Activated CD8-positive, alpha-beta memory T cell treated with anti-CD3 and anti-CD28 coated beads for 36 hours (primary cell): ENCODE measurements at regions not wholly inside any gene's neighbourhood (a gene's known extent, or its start where the extent isn't known, plus 50 kb on each side); places are given as distances from the start of the nearest gene placed in this dataset.
"Not testable (repeated sequence)": the region's sequence is repeated elsewhere in the genome, so short reads cannot be mapped to it uniquely, and the experiment has no call there.

Experiments used
- CTCF ChIA-PET: fragments of 350-600 bp; sonication (Branson Sonifier 250); formaldehyde crosslinking; loops from one replicate; lab custom pipeline; 2021; ENCODE audit warnings: antibody characterized with exemption; lab: Charles Lee
- POLR2A ChIA-PET: fragments of 350-600 bp; sonication (Branson Sonifier 250); formaldehyde crosslinking; loops from one replicate; lab custom pipeline; 2021; ENCODE audit warnings: antibody characterized with exemption; lab: Charles Lee

DNA sequence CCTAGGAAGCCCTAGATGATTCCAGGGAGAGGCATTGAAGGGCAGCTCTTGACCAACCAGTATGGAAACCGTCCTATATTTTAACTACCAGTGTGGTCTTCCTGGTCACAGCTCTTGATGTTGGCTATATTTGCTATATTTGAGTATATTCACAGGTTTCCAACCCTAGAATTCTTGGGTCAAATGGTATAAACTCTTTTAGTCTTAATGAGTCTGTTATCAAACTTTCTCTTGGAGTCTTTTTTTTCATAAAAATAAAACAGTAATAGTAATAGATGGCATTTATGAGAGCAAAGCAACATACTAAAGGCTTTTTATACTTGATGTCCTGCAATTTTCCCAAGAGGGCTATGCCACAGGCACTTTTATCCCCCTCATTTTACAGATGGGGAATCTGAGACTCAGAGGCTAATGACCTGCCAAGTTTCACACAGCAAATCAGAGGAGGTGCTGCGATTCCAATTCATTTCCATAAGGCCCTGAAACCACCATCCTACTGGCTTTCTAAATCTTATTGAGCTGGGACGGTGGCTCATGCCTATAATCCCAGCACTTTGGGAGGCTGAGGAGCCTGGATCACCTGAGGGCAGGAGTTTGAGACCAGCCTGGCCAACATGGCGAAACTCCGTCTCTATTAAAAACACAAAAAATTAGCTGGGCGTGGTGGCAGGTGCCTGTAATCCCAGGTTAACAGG is 217.2 kb upstream of the ZNF217 start:
- POLR2A ChIA-PET = no interaction called here
- CTCF ChIA-PET = interaction anchor here (1.5 kb wide), 1 partner anchor 33 kb away, joined by 3 read pairs; no protein-coding TSS in a partner anchor

DNA sequence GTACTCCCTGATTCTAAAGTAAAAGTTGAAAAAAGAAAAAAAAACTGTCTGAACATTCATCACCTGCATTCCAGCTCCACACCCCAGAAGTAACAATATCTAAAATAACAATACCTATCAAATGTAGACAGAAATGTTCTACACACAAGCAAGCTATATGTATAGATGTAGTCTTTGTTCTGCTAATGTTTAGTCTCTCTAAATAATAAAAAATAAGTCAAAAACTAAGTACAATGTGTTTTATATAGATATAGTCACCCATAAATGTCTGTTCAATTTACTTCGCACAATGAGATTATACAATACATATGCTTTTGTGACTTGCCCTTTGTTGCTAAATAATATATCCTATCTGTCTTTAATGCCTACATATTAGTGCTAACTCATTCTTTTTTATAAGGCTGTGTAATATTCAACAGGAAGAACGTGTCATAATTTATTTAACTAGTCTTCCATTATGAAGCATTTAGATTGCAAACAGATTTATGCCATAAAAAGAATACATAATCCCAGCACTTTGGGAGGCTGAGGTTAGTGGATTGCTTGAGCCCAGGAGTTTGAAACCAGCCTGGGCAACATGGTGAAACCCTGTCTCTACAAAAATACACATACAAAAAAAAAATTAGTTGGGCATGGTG is 216.2 kb upstream of the ZNF217 start:
- CTCF ChIA-PET = no interaction called here

DNA sequence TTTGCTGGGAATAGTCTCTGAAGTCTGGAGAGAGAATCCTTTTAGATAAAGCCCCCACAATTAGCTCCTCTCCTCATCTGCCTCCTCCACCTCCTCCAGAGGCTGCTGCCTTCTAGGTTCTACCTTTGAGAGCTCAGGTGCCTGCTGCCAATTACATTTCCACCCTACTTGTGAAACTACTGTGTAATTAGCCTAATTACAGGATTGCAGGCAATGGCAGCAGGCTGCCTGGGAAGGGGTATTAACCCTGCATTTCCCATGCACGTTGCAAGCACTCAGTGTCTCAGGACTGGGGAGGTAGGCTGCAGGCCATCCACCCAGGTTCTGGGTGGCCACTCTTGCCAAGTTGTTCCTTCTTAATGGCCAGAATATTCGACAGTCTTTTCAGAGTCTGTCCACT is 215.6 kb upstream of the ZNF217 start:
- ChIA-PET POLR2A (no interaction called here), CTCF (no interaction called here)

More for the DNA sequence above, 216.2 kb upstream of the ZNF217 start:
- POLR2A ChIA-PET = no interaction called here

DNA sequence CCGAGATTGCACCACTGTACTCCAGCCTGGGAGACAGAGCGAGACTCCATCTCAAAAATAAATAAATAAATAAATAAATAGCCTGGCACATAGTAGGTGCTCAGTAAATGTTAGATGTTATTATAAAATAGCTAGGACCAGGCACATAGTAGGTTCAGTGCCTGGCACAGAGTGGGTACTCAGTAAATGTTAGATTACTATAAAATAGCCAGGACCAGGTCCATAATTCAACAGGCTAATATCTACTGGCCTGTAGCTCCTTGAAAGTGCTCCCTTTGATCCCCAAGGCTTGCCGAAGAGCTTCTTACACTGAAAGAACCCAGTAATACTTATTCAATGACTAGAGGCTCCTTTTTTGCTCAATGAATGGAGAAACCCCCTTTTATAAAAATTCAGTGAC is 215.1 kb upstream of the ZNF217 start:
- CTCF ChIA-PET = no interaction called here
- POLR2A ChIA-PET = no interaction called here

DNA sequence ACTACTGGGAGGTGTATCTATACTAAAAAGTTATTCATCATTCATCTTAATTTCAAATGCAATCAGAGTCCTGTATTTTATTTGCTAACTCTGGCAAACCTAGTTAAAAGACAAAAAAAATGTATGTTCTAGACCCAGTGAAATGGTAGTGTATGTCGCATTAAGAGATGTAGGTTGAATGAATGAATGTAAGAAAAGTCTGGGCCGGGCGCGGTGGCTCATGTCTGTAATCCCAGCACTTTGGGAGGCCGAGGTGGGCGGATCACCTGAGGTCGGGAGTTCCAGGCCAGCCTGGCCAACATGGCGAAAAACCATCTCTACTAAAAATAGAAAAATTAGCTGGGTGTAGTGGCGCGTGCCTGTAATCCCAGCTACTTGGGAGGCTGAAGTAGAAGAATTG is 214.7 kb upstream of the ZNF217 start:
- CTCF ChIA-PET, POLR2A ChIA-PET: not testable (repeated sequence)

DNA sequence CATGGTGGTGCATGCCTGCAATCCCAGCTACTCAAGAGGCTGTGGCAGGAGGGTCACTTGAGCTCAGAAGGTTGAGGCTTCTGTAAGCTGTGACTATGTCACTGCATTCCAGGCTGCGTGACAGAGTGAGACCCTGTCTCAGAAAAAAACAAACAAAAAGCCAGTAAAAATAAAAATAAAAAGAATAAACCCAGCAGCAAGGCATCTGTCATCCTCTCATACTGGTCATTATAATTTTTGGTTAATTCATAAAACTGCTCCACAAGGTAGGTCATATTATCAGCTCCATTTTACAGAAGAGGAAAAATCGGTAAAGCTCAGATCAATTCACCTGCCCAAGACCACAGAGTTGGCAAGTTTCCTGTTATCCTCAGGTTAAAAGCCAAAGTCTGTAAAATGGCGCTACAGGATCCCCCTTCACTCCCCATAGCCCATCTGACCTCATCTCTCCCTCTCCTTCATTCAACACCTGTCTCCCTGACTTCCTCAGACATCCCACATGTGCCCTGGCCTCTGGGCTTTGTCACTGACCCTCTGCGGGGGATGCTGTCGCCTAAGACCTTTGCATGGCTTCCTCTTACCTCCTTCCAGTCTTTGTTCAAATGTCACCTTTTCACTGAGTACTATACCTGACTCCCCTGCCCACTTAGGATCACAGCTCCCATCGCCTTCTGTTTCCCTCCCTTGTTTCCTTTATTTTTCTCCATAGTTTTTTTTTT is 213.2 kb upstream of the ZNF217 start:
- POLR2A ChIA-PET = no interaction called here

DNA sequence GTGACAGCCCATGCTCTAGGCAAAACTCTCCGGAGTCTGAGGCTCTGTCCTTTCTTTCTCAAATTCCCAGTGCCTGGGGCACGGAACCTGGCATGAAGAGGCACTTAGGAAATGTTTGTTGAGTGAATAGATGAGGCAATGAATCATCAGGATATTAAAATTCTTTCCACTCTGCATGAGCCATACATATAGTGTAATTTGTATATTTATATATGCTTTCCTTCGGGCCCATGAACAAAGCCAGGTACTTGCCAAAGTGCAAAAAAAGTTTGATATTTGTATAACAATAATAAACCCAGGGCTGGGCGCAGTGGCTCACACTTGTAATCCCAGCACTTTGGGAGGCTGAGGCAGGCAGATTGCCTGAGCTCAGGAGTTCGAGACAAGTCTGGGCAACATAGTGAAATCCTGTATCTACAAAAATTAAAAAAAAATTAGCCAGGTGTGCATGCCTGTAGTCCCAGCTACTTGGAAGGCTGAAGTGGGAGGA is 212.3 kb upstream of the ZNF217 start:
- CTCF ChIA-PET = interaction anchor here (1.3 kb wide), 1 partner anchor 66 kb away, joined by 4 read pairs; no protein-coding TSS in a partner anchor
- POLR2A ChIA-PET = no interaction called here

More for the DNA sequence above, 213.2 kb upstream of the ZNF217 start:
- CTCF ChIA-PET = no interaction called here

DNA sequence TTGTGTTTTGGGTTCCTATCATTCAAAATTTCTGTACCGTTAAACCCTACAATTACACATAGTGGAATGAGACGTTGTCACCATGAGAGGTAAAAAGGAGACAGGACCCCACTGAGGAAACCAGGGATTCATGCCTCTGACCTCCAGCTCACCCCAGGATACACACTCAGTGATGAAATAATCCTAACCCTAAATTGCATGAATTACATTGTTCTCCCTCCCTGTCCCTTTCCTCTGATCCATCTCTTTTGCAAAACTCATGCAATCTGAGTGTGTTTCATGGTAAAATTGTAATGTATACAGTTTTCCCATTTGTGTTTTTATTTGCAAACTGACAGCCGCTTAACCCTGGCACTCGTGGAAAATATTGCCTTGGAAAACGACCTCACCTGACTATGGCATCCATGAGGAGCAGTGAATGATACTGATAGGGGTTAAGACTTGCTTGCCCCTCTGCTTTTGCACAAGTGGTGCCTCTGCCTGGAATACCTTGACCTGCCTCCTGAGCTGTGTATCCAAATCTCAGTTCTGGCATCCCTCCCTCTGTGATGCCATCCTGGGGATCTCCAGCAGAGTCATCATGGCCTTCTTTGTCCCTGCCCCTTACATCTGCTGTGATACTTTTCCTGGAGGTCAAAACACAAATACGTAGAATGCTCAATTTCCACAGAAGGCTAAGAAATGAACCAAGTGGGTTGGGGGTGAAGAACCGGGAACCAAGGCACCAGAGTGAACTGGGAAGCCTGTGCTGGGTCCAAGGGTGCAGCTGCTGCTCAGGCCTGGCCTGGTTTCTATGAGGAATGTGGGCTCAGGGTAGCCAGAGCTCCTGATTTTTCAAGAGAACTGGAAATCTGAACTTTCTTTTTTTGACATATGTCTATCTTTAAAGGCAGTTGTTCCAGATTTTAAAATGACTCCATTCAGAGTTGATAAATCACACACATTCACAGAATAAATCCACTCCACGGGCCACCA is 211.6 kb upstream of the ZNF217 start:
- CTCF ChIA-PET = interaction anchor here (1.3 kb wide), 1 partner anchor 67 kb away, joined by 4 read pairs; no protein-coding TSS in a partner anchor

DNA sequence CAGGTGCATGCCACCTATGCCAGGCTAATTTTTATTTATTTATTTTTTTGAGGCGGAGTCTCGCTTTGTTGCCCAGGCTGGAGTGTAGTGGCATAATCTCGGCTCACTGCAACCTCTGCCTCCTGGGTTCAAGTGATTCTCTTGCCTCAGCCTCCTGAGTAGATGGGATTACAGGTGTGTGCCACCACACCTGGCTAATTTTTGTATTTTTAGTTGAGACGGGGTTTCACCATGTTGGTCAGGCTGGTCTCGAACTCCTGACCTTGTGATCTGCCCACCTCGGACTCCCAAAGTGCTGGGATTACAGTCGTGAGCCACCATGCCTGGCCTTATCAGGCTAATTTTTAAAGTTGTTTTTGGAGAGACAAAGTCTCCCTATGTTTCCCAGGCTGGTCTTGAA is 210.7 kb upstream of the ZNF217 start:
- CTCF ChIA-PET, POLR2A ChIA-PET: not testable (repeated sequence)

More for the DNA sequence above, 211.6 kb upstream of the ZNF217 start:
- POLR2A ChIA-PET = no interaction called here

DNA sequence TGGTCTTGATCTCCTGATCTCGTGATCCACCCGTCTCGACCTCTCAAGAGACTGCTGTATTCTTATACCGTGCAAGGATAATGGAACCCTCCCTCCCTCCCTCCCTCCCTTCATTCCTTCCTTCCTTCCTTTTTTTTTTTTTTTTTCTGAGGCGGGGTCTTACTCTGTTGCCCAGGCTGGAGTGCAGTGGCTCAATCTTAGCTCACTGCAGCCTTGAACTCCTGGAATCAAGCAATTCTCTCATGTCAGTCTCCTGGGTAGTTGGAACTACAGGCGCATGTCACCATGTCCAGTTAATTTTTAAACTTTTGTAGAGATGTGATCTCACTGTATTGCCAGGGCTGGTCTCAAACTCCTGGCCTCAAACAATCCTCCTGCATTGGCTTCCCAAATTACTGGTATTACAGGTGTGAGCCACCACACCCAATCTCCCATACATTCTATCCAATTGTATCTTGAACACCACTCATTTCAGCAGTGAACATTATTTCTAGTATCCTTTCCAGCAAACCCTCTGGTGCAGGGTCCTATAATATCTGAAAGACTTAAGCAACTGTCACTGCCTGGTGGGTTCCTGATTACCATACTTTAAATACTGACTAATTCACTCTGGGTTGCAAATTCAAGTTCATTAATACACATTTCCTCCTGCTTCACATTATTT is 210.0 kb upstream of the ZNF217 start:
- ChIA-PET POLR2A (no interaction called here), CTCF (no interaction called here)

DNA sequence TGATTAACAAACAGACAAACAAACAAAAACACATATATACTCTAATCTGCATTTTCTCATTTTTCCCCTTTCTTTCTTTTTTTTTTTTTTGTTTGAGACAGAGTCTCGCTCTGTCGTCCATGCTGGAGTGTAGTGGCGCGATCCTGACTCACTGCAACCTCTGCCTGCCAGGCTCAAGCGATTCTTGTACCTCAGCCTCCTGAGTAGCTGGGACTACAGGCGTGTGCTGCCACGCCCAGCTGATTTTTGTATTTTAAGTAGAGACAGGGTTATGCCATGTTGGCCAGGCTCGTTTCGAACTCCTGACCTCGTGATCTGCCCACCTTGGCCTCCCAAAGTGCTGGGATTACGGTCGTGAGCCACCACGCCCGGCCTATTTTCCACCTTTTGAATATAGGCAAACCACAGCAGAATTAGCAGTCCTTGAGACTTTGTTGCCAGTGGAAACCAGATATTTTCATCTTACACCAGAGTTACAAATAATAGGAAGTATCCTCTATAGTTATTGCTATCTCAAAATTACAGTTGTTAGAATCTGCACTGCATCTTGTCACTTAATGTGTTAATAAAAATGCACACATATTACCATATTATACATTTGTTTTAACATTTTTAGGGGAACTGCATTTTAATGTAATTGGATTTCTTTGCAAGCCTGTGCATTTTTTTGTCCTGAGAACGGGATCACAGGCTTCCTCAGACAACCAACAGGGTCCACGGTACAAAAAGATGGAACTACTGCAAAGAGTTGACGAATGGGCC is 208.2 kb upstream of the ZNF217 start:
- CTCF ChIA-PET = no interaction called here
- POLR2A ChIA-PET = no interaction called here

DNA sequence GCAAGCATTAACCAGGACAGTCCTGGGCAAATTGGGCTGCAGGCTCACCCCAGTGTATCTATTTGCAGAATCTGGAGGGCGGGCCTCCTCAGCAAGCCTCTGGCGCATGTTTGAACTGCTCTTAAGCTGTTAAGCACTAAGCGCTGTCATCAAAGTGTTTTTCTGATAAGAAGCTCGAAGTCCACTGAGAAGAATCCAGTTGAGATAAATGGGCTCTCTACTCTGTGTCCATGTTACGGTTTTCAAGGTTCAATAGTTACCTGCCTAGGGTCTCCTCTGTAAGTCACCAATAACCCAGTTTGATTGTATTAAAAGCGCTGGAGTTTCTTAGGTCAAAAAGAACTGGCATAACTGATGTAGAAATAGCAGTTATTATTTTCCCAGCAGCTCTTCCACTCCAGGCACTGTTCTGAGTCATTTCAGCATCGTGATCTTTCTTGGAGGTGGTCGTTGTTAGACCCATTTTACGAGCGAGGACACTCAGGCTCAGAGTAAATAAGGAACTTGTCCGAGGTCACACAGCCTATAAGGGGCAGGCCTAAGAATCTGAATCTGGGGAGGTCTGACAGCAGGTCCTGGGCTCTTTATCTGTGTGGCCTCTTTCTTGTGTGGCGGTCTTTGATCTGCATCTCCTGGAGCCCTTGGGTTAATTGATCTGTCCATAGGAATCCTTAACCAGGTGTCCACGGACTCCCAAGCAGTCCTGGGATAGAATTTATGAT is 207.4 kb upstream of the ZNF217 start:
- CTCF ChIA-PET = interaction anchor here (0.7 kb wide), 1 partner anchor 26 kb away, joined by 3 read pairs; no protein-coding TSS in a partner anchor
- POLR2A ChIA-PET = no interaction called here

DNA sequence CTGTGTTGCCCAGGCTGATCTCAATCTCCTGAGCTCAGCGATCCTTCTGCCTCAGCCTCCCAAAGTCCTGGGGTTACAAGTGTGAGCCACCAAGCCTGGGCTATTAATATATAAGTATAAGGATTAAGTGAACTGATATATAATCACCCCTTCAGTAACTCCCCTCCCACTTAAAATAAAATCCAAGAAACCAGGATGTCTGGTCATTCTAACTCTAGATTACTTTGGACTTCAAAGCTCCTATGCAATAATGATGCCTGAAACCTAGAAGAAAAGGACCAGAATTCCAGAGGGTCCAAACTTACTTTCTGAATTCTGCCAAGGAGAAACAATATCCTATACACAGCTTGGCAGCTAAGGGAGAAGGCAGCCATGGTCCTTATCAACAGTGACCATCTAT is 206.8 kb upstream of the ZNF217 start:
- POLR2A ChIA-PET = no interaction called here
- CTCF ChIA-PET = interaction anchor here (0.7 kb wide), 1 partner anchor 26 kb away, joined by 3 read pairs; no protein-coding TSS in a partner anchor

DNA sequence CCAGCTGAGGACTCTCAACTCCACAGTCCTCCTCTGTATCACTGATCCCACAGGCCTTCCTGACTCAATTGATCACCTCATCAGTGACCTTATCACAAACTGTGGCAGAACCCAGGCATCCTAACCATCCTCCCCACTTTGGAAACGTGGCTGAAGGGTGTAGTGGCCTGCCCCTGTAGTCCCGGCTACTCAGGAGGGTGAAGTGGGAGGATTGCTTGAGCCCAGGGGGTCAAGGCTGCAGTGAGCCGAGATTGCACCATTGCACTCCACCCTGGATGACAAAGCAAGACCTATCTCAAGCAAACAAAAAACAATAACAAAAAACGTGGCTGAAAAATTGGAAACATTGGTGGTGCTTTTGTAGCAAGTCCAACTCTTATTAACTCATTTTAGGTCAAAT is 203.4 kb upstream of the ZNF217 start:
- CTCF ChIA-PET = no interaction called here

DNA sequence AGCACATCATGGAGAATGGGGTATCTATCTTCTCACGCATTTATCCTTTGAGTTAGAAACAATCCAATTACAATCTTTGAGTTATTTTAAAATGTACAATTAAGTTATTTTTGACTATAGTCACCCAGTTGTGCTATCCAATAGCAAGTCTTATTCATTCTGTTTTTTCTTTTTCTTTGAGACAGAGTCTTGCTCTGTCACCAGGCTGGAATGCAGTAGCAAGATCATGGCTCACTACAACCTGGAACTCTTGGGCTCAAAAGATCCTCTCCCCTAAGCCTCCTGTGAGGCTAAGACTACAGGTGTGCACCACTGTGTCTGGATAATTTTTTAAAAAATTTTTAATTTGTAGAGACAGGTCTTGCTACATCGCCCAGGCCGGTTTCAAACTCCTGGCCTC is 201.5 kb upstream of the ZNF217 start:
- POLR2A ChIA-PET = no interaction called here

More for the DNA sequence above, 203.4 kb upstream of the ZNF217 start:
- POLR2A ChIA-PET = no interaction called here

DNA sequence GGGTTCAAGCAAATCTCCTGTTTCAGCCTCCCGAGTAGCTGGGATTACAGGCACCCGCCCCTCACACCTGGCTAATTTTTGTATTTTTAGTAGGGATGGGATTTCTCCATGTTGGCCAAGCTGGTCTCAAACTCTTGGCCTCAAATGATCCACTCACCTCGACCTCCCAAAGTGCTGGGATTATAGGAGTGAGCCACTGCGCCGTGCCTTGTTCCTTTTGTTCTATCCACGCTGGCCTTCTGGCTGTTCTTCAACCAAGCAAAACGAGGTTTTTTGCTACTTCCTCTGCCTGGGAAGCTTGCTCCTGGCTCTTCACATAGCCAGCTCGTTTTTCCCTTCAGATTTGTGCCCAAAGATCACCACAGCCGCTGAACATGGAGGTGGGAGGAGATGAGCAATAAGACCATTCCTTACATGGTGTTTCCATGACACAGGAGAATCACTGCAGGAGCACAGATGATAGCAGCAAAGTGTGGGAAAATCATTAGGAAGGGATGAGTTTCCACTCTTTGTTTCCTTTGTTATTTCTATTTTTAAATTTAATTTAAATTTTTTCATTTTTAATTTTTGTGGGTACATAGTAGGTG is 201.0 kb upstream of the ZNF217 start:
- CTCF ChIA-PET = no interaction called here

More for the DNA sequence above, 201.5 kb upstream of the ZNF217 start:
- CTCF ChIA-PET = no interaction called here

More for the DNA sequence above, 201.0 kb upstream of the ZNF217 start:
- POLR2A ChIA-PET = no interaction called here
